Right kidney (tissue), 1 donor: ENCODE measurements at regions not wholly inside any gene's neighbourhood (a gene's known extent, or its start where the extent isn't known, plus 50 kb on each side); places are given as distances from the start of the nearest gene placed in this dataset.
A peak's percentile ranks its signal among the peaks of the same experiment; 100 is the strongest.

Experiments
- DNase-seq: peaks from one replicate; pipeline ENCODE4 v3.0.0-alpha.2; 2016

GRCh38 chr12:13278249-13278787 lies 81.8 kb downstream of the EMP1 start:
- peak; percentile 84 for DNase-seq

DNA sequence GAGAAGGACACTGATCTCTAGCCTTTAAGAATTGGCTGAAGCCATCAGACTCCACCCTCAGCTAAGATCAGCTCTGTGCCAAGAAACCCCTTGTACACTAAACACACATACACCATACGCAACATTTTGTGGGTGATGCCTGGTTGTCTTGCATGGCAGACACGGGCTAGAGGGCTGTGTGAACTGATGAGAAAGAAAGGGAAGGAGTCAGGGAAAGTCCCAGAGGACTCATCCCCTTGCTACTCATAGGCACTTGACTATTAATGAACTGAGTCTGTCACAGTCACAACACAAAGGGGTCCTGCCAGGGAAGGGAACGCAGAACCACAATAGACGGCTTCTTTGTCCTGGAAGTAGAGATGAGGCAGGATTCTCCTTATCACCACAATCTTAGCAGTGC lies 80.8 kb downstream of the EMP1 start:
- DNase-seq = no peak

GRCh38 chr12:13275241-13276085 lies 78.9 kb downstream of the EMP1 start:
- DNase-seq = no peak

- DNase-seq = no peak
These were observed 77.3 kb downstream of the EMP1 start for GRCh38 chr12:13273850-13274249.

DNA sequence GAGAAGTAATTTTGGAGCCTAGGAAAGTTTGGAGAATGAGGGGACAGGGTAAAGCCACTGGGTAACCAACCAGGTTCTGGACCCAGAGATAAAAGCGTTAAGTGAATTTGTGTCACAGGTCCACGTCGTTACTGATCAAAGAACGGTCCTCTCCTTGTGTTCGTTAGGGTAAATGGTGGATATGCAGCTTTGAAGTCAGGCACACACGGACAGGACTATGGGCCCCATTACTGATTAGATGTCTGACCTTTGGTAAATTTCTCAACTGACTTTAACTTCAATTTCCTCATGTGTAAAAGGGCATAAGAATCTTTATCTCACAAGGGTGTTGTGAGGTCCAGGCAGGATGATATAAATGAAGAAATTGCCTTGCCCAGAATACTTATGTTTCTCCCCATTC lies 76.6 kb downstream of the EMP1 start:
- no peak for DNase-seq

DNA sequence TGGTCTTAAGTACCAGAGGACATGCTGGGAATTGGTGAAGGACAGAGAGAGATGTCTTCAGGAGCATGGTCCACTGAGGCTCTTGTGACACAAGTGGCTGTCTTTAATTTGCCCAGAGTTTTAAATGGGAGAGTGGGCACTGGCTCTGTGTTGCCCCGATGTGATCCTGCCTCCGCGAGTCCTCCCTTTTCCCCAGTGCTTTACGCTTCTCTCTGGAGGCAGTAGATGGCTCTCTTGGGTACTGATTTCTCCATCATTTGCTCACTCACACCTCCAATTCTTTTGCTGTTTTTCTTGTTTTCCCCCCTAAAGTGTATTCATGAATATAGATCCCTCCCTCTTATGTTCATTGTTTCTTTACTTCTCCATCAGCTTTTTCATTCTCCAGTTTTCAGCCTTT lies 74.3 kb downstream of the EMP1 start:
- DNase-seq = no peak
